ENCODE measurements at regions not wholly inside any gene's neighbourhood (a gene's known extent, or its start where the extent isn't known, plus 50 kb on each side); places are given as distances from the start of the nearest gene placed in this dataset.
A peak's percentile ranks its signal among the peaks of the same experiment; 100 is the strongest.

DNA sequence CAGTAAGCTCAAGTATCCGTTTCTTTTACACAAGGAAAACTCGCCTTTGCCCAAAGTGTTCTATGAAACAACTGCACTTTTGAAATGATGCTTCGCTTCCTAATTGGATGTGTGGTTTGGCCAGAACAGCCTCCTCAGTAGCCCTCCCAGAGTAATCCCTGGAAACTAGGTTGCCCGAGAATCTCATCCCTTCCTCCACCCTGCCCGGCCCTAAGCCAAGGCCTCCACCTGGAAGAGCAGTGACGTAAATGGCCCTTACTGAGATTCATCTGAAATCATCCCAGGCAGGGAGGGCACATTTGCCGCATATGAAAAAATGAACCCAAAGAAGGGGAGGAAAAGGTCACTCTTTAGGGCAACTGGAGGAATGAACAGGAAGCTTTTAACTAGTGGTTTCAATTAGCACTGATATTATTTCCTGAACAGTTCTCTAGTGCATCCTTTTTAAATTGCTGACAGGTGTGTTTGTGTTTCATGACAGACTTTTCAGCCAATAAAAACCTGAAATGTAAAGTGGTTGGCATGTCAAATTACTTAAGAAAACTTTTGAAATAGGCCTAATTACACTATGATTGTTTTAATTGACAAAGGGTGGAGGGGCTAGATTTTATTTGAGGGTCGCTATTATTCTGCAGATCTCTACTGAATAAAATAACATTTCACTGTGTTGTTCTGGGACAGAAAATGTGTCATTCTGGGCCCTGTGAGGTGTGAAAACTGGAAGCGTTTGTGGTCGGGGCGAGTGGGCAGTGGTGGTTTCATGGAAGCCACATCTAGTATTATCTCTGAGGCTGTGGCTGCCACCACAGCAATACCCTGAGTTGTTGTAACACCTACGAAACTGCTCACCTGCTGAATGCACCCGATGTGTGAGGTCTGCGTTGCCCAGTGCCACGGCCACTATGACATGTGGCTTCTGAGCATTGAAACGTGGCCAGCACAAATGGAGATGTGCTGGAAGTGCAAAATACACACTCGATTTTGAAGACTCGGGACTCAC lies 112.1 kb downstream of the ZIC5 start:
- DNase-seq, result peak; percentile 20 to 86

DNA sequence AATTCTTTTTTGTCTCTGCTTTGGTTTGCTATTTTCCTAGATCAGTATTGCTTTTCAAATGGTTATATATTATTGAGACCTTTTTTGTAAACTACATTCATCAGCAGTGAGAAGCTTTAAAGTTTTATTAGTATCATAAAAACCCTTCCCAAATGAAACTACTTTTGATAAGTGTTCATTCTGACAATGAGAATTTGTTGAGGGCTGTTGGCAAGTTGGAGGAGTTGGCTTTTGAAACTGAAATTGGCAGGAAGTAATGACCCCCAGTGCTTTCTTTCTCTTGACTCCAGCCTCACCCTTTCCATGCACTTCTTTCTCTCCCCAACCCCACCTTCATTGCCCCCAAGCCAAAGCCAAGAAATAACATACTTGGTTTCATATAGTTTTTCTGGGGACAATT lies 113.8 kb downstream of the ZIC5 start:
- DNase-seq, result no peak

DNA sequence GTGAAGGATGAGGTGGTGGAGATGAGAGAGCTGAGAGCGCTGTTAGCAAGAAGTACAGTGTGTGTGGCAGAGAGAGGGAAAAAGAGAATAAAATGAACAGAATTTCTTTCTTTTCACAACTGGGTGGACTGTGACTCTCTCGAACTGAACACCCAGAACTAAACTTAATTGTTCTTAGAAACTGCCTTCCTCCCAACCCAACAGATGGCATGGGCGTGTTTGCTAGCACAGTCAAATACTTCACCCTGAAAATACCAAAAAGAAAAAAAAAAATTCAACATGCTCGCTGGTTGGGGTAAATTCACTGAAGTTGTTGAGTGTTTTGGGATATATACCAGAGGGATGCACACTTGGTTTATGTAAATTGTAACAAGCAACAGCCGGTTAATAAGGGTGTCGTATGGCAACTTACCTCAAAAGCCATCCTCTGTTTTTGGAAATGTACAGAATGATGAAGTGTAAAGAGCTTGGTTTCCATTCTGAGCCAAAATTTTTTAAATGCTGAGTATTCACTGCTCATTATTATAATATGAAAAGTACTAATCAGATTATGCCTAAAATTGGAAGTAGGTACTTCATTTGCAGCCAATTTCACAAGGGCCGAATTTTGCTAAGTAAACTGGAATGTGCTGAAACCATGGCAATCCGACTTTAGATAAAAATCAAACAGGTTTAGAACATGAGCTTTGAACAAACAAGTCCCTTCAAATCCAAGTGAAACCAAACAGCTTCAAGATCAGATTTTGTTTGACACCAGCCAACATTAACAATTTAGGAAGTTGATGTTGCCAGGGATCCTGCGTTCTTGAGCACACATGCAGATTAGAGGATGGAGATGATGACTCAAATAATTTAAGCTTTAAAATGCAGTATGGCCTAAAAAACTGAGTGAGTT lies 115.8 kb downstream of the ZIC5 start:
- no peak for DNase-seq

DNA sequence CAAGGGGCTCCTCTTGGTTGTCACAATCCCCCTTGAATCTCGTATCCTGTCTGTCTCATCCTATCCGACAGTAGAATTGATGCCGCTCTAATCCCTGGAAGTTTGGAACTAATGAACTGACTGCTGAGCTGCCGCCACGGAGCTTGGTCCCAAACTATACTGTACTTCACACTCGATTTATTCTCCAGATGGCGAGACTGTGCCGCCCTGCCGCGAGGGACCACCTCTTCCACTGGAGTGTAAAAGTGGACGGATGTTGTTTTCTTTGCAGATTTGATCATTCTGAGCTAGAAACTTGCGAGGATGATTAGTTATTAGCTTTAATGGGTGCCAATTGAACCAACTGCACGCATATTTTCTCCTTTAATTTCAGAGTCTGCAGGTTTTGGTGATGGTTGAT lies 117.2 kb downstream of the ZIC5 start:
- DNase-seq, result no peak

DNA sequence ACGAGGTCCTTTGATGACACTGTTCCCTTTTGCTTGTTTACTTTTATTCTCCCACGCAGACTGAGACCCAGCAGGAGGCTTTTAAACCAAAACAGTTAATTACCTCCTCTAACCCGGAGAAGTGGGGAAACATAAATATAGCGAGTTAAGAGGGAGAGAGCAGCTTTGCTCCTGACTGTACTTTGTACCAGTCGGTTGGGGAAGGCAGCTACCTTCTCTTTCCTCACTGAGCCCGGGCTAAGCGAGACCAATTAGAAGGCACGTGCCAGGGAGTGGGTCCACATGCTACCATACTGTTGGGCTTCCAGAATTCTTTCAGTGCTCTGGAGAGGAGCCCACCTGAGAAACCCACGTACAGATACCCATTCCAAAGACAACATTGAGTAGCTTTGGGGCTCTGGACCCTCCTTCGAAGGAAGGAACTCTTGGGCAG lies 124.2 kb downstream of the ZIC5 start:
- no peak for DNase-seq

DNA sequence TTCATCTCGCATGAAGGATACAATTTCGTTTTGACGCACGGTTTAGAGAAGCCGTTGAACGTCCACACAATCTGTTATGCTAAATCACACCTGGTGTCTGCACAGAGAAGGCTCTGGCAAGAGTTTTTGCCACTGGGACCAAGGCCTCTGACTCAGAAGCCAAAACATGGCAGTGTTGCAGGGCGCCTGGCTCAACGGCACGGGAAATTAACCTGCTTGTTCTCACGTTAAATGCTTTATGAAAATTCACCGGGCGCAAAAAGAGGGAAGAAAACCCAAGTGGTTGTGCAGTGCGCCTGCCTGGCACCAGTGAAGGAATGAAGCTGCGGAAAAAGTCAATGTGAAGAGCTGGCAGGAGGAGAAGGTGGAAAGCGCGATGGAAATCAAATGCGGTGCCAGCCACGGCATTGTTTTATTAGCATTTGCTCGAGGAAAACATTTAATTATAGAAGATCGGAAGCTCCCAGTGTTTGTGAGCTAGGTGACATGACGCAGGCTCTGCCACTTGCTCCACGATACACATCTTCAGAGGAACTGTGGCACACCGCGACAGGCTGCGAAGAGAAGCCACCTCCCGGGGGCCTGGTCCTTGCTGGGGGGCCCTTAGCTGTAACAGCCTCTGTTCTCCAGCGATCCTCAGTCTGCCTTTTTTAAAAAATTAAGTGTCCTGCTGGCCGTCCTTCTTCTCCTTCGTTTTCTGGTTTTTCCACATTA lies 126.2 kb downstream of the ZIC5 start:
- DNase-seq, result peak in 1 of 2 experiments; percentile 60

DNA sequence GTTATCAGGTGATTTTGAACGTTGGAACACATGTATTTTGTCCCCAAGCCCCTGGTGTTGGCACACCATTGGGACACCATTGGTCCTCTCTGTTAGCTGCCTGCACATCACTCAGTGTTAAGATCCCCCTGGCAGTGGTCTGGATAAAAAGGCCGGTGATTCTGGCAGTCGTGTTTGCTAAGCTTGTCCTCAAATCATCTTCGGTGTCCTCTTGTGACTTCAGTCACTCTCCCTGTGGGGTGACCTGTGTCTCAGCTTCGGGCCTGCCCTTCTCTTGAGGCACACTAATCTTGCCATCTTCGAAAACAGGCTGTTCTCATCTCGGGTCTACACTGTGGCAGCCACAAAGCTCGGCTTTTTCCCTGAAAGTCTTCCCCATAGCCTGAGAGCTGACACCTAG lies 127.1 kb downstream of the ZIC5 start:
- no peak for DNase-seq

DNA sequence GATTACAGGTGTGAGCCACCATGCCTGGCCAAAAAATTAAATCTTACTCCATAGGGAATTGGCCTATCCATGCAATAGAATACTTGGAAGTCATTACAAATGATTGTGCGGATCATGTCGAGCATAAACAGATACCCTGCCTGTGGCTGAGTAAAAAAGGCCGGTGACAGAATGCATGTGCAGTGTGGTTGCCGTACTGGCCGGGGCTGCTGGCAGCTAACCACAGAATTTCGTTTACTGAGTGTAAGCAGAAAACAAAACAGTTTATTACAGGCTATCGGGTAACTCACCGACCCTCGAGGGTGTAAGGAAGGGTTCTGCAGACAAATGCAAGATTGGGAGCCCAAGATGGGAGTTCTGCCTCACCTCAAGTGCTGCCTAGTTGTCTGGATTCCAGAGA lies 127.7 kb downstream of the ZIC5 start:
- DNase-seq, result no peak

DNA sequence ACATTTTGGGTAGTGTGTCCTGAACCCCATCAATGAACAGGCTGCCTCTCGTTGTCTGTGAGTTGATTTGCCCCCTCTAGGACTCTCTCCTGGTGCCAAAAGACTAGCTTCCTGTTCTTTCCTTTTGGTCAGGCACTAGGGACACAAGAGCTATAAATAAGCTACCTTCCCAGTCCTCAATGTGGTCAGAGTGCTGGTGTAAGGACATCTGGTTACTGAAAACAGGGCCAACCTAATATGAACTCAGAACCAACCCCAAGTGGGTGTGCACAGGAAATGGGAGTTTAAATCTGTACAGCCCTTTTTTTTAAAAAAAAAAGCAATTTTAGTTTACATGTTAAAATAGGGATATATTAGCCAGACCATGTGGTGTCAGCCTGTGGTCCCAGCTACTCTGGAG lies 129.2 kb downstream of the ZIC5 start:
- no peak for DNase-seq

DNA sequence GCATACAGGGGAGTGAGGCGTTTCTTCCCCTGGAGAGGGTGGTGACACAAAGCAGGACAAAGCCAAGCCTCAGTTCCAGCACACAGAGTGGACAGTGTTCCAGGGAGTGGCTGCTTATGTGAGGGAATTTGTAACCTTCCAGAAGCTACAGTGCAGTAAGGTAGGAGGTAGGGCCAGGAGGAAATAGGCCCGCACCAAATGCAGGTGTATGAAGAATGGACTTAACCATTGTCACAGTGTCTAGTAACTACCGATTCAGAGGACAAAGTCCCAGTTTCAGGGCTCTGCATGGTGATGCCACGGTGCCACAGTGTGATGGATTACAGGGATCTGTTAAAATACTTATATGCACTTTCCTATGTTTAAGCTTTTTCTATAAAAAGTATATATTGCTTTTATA lies 135.3 kb downstream of the ZIC5 start:
- DNase-seq, result no peak

DNA sequence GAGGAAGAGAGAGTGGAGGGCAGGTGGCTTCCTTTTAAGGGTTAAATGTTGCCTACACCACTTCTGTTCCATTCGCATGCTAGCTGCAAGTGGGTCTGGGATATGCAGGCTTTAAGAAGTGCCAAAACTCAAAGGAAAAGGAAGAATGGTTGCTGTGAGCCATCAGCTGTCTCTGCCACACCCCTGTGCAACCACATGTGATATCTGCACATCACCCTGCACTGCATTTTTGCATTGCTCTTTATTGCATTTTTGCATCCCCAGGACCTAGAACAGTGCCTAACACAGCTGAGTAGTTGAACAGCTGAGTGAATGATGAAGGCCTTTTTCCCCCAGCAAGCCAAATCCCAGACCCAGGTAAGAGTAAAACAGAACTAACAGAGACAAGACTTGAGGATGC lies 136.1 kb downstream of the ZIC5 start:
- no peak for DNase-seq

DNA sequence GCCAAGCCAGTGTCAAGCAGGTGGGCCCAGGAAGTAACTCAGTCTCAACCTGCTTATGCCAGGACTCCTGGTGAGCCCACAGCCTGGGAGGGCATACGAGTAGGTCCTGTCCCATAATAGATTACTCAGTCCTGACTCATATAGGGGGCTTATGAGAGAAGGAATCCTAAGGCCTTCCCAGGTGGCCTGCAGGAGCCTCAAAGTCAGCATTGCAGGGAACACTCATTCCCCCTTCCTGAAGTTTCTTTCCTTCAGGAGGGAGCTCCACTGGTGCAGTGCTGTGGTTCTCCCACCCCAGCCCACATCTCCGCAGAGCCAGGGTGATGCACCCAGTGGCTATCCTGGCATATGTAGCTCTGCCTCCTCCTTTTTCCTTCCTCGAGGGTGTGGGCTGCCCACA lies 137.3 kb downstream of the ZIC5 start:
- DNase-seq, result no peak

DNA sequence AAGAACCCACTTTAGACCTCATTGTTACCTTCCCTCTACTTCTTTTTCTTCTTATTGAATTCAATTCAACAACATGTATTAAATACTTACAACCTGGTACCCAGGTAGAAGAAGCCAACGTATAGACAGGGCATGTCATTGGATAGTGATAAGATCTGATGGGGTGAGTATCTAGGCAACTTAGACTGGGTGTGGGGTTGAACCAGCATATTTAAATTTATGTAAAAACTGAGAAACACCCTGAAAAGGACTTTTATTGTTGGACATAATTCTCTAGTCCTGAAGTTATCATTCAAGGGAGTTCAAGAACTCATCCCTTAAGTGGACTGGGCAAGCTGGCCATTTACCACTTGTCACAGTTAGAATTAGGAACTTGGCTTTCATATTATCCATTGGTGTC lies 139.2 kb downstream of the ZIC5 start:
- DNase-seq, result no peak

DNA sequence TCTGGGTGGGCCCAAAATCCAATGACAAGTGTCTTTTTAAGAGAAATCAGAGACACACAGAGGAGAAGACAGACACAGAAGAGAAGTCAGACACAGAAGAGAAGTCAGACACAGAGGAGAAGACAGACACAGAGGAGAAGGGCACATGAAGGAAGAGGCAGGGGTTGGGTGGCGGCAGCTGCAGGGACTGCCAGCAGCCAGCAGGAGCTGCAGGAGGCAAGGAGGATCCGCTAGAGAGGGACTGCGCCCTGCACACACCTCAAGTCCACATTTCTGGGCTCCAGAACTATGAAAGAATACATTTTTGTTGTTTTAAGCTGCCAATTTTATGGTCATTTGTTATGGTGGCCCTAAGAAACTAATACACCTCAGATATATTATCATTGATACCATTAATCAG lies 140.6 kb downstream of the ZIC5 start:
- DNase-seq, result no peak

DNA sequence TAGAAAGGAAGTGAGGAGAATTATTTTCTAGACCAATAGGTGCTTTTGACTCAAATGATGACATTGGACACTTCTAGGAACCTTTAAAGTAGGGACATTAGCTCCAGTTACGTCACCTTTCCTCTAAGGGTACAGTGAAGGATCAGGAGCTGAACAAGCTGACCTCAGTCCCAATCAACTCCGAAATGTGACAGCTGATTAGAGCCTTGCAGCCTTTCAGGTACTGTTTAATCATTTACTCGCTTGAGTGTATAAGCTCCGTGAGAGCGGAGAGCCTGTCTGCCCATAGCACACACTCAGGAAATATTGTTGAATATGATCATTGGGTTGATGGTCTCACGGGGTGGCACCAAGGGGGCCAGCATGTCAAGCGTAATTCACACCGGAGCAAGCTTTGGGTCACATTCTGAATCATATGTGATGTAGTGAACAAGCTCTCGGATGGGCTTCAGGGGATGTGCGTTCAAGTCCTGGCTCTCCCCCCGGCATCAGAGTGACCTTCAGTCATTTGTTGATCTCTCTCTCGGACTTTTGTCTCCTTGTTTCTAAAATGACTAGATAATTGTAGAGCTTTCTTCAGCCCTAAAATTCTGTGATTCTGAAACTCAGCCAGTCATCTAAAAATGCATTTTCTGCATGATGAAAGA lies 141.9 kb downstream of the ZIC5 start:
- no peak for DNase-seq

DNA sequence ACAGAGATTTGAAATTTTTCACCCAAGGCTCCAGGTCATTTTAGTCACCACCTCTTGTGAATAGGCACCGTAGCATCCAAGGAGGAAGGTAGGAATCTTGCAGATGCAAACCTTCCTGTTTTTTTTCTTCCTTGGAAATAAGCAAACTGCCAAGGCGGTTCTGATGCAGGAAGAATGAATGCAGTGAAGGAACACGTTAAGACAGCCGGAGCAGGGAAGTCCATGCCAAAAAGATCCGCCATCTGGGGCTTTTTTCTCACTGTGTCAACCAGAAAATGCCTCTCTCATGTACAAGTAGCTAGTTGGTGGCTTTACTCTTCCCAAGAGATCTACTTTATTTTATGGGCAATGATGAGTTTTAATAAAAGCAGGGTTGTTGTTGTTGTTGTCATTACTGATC lies 142.4 kb downstream of the ZIC5 start:
- no peak for DNase-seq

DNA sequence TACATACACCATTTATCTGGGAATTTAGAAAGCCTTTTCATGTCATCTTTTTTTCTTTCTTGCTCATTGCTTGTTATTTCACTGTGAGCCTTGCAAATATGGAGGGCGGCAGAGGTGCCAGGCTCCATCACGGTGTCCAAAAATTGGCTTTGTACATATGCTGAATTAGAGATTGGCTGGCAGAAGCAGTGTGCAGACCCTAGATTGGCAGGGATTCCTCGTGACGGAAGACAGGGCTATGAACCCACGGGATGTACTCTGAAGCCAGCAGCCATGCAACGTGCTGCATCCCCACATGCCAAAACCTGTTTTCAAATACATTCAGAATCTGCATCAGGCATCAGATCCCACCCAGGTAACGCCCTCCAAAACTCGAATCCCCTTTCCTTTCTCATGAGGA lies 142.8 kb downstream of the ZIC5 start:
- no peak for DNase-seq

DNA sequence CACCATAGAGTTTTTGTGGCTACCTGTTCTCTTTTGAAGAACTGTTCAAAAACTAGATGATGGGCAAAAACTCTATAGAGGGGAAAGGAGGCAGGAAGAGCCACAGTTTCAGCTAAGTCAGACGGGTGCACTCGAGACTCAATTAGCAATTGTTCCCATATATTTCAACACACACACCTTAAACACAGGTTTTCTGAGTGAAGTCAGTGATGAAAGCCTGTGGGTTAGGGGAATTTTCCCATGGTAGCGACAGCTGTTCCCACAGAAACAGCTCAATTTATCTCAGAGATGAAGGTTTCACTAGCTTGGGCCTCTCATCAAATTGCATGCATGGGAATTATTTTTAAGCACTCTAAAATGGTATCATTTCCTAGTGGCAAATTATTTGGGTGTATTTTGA lies 143.4 kb downstream of the ZIC5 start:
- no peak for DNase-seq

DNA sequence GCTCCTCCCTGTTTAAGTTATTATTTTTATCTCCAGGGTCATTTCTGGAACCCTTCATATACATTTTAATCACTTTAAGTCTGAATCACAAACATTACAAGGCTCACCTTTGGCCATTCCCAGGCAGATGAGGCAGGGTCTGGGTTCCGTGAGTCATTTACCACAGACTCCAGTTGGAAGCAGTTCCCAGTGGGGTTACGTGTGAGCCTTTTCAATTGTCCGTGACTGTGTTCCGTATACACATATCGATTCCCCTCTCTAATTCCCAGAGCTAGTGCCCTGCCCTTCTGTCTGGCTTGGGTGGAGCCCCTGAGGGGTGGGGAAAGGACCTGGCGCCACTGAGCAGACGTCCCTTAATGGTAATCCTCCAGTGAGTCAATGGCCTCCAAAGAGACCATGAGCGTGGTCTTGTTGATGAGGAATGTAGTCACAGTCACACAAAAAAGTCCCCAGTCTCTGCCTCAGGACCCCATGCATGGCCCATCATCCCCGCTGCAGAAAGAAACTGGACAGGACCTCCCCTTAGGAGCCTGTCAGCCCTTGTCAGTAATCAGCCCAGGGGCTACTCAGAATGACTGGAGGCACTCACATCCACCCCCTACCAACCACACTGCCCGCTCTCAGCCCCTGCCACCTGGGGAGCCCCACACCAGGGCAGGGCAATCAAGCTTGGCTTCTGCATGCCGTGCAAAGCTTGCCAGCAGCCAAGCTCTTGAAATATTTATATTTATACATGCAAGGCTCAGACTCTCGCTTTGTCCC lies 144.4 kb downstream of the ZIC5 start:
- DNase-seq, result no peak

DNA sequence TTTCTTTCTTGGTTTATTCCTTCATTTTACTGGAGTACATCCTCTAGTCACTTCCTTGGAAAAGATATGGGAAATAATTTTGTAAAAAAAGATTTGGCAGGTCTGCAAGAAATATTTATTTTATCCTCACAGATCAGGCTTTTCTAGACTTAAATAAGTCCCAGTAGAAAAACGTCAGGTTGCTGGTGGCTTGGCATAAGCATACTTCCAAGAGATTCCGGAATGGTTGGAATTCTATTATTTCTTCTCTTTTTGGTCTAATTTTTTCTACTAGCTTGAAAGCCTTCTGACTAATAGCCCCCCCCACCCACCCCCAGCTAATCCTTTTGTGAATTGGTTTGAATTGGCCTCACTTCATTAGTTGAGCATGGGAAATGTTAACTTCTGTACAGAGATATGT lies 147.6 kb downstream of the ZIC5 start:
- DNase-seq, result no peak

DNA sequence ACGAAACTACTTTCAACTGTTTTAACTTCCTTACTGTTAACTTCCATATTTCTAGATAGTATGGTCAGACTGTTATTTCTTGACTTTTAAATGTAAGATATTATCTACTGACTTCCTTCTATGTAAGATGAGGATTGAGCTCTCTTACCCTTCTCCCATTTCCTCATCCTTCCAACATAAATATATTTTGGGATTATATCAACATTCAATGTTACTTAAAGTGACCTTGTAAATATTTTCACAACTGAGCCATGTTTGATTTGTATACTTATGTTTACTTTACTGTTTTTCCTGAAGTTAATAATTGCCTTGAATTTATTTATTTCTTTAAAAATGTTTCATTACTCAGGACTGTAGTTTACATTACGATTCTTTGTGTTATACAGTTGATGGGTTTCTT lies 148.7 kb downstream of the ZIC5 start:
- no peak for DNase-seq

DNA sequence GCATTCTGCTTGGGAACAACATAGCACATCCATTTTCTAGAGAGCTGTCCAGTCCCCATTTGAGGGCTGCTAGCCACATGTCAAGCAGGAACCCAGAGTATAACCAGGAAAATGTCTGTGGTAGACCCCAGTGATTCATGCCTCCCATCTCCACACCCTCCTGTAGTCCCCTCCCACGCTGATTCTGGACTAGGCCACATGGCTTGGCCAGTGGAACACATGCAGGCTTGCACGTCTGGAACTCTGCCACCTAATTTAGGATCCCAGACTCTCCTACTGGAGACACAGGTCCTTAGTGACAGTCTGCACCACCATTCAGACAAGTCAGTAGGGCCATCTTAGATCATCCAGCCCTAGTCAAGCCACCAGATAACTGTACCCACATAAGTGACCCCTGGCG lies 149.8 kb downstream of the ZIC5 start:
- no peak for DNase-seq

All from cerebellar nuclear complex (tissue), 1 donor.